T47D (cell line): ENCODE measurements at regions not wholly inside any gene's neighbourhood (a gene's known extent, or its start where the extent isn't known, plus 50 kb on each side); places are given as distances from the start of the nearest gene placed in this dataset.
"Not testable (repeated sequence)": the region's sequence is repeated elsewhere in the genome, so short reads cannot be mapped to it uniquely, and the experiment has no call there.

Experiments used
- DNase-seq, 2 experiments: peaks; one replicate each; pipeline versions ENCODE4 v3.0.0 to v3.0.0-alpha.2; 2011 to 2012; ENCODE audit warnings: low read depth in 1 of 2, low spot score in 1 of 2
- JUND ChIP-seq: IDR thresholded peaks from 2 replicates; pipeline ENCODE4 v1.6.1; 2012; ENCODE audit warnings: low read depth
- in situ Hi-C: cut with HindIII; loops from 2 replicates; pipeline ENCODE4 v1.10.0; 2016; ENCODE audit warnings: low sequenced_read_pairs, low pct_unique_long_range_greater_than_20kb

GRCh38 chr12:25800101-25800500 lies 158.4 kb upstream of the RASSF8 start:
- no peak for TF ChIP-seq JUND
- no peak for DNase-seq
- in situ Hi-C loops, result no loop called here

DNA sequence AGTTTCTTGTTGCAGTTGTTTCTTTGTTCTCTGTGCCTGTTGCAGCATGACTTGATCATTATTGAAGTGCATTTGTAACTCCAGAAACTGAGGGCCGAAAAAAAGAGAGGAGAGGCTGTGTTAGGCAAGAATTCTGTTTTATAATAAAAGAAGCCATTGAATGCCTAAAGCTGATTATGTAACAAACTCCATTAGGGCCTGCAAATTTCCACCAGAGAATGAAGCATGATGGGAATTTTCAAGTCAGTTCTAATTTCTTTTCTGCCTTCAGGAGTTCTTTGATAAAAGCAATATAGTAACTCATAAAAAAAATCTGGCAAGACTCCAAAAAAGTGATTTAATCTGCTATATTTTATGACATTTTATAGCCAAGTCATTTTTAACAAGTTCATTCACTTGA lies 156.7 kb upstream of the RASSF8 start:
- TF ChIP-seq JUND, result no peak
- DNase-seq, result no peak
- in situ Hi-C loops, result no loop called here

GRCh38 chr12:25802143-25802542 lies 156.3 kb upstream of the RASSF8 start:
- DNase-seq, result no peak
- in situ Hi-C loops, result no loop called here
- no peak for TF ChIP-seq JUND

DNA sequence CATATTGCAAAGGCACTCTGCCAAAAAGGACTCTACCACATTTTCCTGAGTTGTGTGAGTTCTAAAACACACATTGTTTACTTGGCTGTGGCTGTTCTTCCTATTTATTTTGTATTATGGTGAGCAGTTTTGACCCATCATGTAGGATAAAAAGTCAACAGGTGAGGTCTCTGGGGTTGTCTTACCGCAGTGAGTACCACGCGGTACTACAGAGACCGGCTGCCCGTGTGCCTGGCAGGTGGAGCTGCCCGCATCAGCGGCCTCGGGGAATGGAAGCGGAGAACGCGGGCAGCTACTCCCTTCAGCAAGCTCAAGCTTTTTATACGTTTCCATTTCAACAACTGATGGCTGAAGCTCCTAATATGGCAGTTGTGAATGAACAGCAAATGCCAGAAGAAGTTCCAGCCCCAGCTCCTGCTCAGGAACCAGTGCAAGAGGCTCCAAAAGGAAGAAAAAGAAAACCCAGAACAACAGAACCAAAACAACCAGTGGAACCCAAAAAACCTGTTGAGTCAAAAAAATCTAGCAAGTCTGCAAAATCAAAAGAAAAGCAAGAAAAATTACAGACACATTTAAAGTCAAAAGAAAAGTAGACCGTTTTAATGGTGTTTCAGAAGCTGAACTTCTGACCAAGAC lies 155.3 kb upstream of the RASSF8 start:
- DNase-seq, in situ Hi-C loops: not testable (repeated sequence)

- in situ Hi-C loops, DNase-seq: not testable (repeated sequence)
These were observed 154.2 kb upstream of the RASSF8 start for GRCh38 chr12:25804286-25804685.

GRCh38 chr12:25806271-25806670 lies 152.2 kb upstream of the RASSF8 start:
- in situ Hi-C loops, result no loop called here
- TF ChIP-seq JUND, result no peak
- DNase-seq, result no peak

GRCh38 chr12:25808604-25809003 lies 149.9 kb upstream of the RASSF8 start:
- no peak for TF ChIP-seq JUND
- no peak for DNase-seq
- in situ Hi-C loops, result no loop called here

GRCh38 chr12:25810683-25811082 lies 147.8 kb upstream of the RASSF8 start:
- no peak for TF ChIP-seq JUND
- in situ Hi-C loops, result no loop called here
- DNase-seq, result no peak

GRCh38 chr12:25811656-25812126 lies 146.8 kb upstream of the RASSF8 start:
- DNase-seq, result no peak
- in situ Hi-C loops, result no loop called here
- no peak for TF ChIP-seq JUND

- TF ChIP-seq JUND, result no peak
- in situ Hi-C loops, result no loop called here
- DNase-seq, result no peak
These were observed 146.2 kb upstream of the RASSF8 start for GRCh38 chr12:25812295-25812694.

DNA sequence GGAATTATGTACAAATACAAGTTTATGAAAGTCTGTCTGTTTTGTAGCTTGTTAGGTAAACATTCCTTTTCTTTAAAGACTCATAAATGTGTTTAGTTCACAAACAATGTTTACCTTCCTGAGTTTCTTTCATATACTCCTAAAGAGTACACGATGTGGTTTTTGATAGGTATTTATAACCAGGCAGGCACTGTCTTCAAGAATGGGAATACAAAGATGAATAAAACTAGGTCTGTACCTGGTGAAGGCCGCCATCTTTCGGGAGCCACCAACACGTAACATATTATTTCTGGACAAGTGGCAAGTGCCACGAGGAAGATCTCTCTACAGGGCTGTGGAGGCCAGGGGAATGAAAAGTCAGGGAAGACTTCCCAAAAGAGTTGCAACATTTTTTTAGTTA lies 144.6 kb upstream of the RASSF8 start:
- TF ChIP-seq JUND, result no peak
- in situ Hi-C loops, result no loop called here
- peak in 1 of 2 experiments; percentile 47 for DNase-seq

GRCh38 chr12:25816637-25817036 lies 141.8 kb upstream of the RASSF8 start:
- no peak for DNase-seq
- TF ChIP-seq JUND, result no peak
- in situ Hi-C loops, result no loop called here

- in situ Hi-C loops, result no loop called here
- DNase-seq, result no peak
- no peak for TF ChIP-seq JUND
These were observed 141.3 kb upstream of the RASSF8 start for GRCh38 chr12:25817166-25817565.
